SU-DHL-6 (cell line): ENCODE measurements at regions not wholly inside any gene's neighbourhood (a gene's known extent, or its start where the extent isn't known, plus 50 kb on each side); places are given as distances from the start of the nearest gene placed in this dataset.
"Not testable (repeated sequence)": the region's sequence is repeated elsewhere in the genome, so short reads cannot be mapped to it uniquely, and the experiment has no call there.

ENCODE experiments used
- H2AFZ ChIP-seq: fragments of 200-600 bp; sonication (generic); 2 replicates; pipeline ENCODE4 v1.6.1; 2014; ENCODE audit warnings: low read depth, mild to moderate bottlenecking, moderate library complexity, mixed read lengths, antibody characterized with exemption, low read length; ENCODE audit not compliant: severe bottlenecking
- H3F3A ChIP-seq: fragments of 200-600 bp; shearing (Covaris generic); 2 replicates; pipeline ENCODE4 v1.6.0; 2016; ENCODE audit warnings: antibody characterized with exemption, mild to moderate bottlenecking; ENCODE audit not compliant: insufficient read depth
- H3K27ac ChIP-seq: fragments of 200-600 bp; sonication (generic); 2 replicates; pipeline ENCODE4 v1.5.1; 2016; ENCODE audit warnings: low read depth, mild to moderate bottlenecking, low read length, moderate library complexity, mixed read lengths
- H3K27me3 ChIP-seq: fragments of 200-600 bp; sonication (generic), shearing (Covaris generic); 2 replicates; pipeline ENCODE4 v1.6.0; 2014; ENCODE audit warnings: mild to moderate bottlenecking, low read length
- H3K36me3 ChIP-seq: fragments of 200-600 bp; sonication (generic); 2 replicates; pipeline ENCODE4 v1.6.1; 2014; ENCODE audit warnings: mild to moderate bottlenecking, low read length, mixed read lengths
- H3K4me2 ChIP-seq: fragments of 300-600, 200-600 bp; shearing (Covaris generic), sonication (generic); 2 replicates; pipeline ENCODE4 v1.6.0; 2014; ENCODE audit warnings: low read length, low read depth, mild to moderate bottlenecking; ENCODE audit not compliant: poor library complexity, severe bottlenecking
- H3K4me3 ChIP-seq: fragments of 200-600 bp; sonication (generic); 2 replicates; pipeline ENCODE4 v1.5.1; 2014; ENCODE audit warnings: antibody characterized with exemption, low read length, mild to moderate bottlenecking, mixed read lengths; ENCODE audit not compliant: insufficient read depth, poor library complexity, severe bottlenecking
- H3K79me2 ChIP-seq: fragments of 200-600 bp; sonication (generic); 2 replicates; pipeline ENCODE4 v1.6.1; 2014; ENCODE audit warnings: mild to moderate bottlenecking, low read length, moderate library complexity; ENCODE audit not compliant: insufficient read depth
- H3K9ac ChIP-seq: fragments of 200-600 bp; sonication (generic); 2 replicates; pipeline ENCODE4 v1.7.0; 2014; ENCODE audit warnings: mild to moderate bottlenecking, low read length
- H3K9me2 ChIP-seq: fragments of 200-600 bp; sonication (generic); replicated peaks from 2 replicates; pipeline ENCODE4 v1.6.1; 2014; ENCODE audit warnings: low read length; ENCODE audit not compliant: insufficient read depth
- H3K9me3 ChIP-seq: fragments of 200-600 bp; sonication (generic); 2 replicates; pipeline ENCODE4 v1.6.1; 2014; ENCODE audit warnings: low read length, mixed read lengths; ENCODE audit not compliant: insufficient read depth
- H4K20me1 ChIP-seq: fragments of 200-600 bp; sonication (generic); 2 replicates; pipeline ENCODE4 v1.6.1; 2014; ENCODE audit warnings: low read depth, mild to moderate bottlenecking, antibody characterized with exemption, low read length, moderate library complexity, mixed read lengths
- EZH2phosphoT487 ChIP-seq: fragments of 200-600 bp; sonication (generic), shearing (Covaris generic); conservative IDR thresholded peaks from 2 replicates; pipeline ENCODE4 v1.6.1; 2018; ENCODE audit warnings: mild to moderate bottlenecking, antibody characterized with exemption, low read length, moderate library complexity, mixed read lengths
- TF ChIP-seq, protein P1 (sequence below): fragments of 200-600 bp; sonication (generic); IDR thresholded peaks from one replicate; pipeline ENCODE4 v1.5.1; 2017; ENCODE audit warnings: antibody characterized with exemption, mild to moderate bottlenecking, low read length, moderate library complexity; ENCODE audit not compliant: insufficient read depth, poor library complexity, severe bottlenecking

DNA sequence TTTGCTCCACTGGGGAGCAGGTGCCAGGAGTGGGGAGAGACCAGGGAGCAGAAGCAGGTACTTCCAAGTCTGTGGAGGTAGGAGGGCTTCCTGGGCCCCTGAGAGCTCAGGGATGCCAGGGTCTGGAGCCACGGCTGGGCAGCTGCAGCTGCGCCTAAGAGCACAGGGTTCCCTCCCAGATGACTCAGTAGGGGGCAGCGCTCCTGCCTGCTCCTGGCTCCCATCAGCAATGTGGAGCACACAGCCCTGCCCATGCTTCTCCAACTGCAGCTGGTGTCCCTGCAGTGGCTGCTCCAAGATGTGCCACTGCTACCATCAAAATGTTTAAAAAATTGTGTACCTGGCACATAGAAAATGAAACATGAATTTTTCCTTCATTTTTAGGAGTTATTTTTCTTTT lies 1028.2 kb downstream of the PCDH7 start:
- Histone ChIP-seq H2AFZ (no peak overlapping the region), H3K27ac (no peak overlapping the region), H3K9ac (no peak overlapping the region), H3K36me3 (no peaks in the 10 kb centered on the region), H3K4me2 (no peak overlapping the region), H3K27me3 (no peaks in the 10 kb centered on the region), H3K79me2 (no peaks in the 10 kb centered on the region), H3K4me3 (no peak overlapping the region), H3F3A (no peaks in the 10 kb centered on the region), H4K20me1 (no peaks in the 10 kb centered on the region), H3K9me3 (no peaks in the 10 kb centered on the region), H3K9me2 (no peaks in the 10 kb centered on the region)
- TF ChIP-seq, protein P1, sequence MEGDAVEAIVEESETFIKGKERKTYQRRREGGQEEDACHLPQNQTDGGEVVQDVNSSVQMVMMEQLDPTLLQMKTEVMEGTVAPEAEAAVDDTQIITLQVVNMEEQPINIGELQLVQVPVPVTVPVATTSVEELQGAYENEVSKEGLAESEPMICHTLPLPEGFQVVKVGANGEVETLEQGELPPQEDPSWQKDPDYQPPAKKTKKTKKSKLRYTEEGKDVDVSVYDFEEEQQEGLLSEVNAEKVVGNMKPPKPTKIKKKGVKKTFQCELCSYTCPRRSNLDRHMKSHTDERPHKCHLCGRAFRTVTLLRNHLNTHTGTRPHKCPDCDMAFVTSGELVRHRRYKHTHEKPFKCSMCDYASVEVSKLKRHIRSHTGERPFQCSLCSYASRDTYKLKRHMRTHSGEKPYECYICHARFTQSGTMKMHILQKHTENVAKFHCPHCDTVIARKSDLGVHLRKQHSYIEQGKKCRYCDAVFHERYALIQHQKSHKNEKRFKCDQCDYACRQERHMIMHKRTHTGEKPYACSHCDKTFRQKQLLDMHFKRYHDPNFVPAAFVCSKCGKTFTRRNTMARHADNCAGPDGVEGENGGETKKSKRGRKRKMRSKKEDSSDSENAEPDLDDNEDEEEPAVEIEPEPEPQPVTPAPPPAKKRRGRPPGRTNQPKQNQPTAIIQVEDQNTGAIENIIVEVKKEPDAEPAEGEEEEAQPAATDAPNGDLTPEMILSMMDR = no peak
- no peak for TF ChIP-seq EZH2phosphoT487

- not testable (repeated sequence) for H3K27me3 ChIP-seq, H3K36me3 ChIP-seq, H3K27ac ChIP-seq, H3K4me2 ChIP-seq, H3K9me3 ChIP-seq, H4K20me1 ChIP-seq, H3K9me2 ChIP-seq, H3F3A ChIP-seq, H3K4me3 ChIP-seq, H2AFZ ChIP-seq, H3K79me2 ChIP-seq, H3K9ac ChIP-seq
Observed at GRCh38 chr4:31750581-31750980, 1030.4 kb downstream of the PCDH7 start.

DNA sequence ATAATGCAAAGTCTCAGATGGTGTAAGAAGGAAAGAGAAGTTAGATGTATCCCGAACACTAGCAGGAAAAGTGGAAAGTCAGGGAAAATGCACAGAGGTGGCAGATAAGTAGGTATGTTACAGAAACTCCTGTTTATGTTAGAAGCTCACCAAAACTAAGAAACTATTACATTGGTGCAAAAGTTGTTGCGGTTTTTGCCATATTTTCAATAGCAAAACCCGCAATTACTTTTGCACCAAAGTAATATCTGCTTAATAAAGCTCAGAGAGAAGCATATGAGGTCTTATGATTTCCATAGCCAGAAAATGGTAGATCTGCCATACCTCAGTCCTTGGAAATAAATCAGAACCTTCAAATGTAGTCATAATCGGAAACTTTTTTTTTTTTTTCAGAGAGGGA lies 1035.6 kb downstream of the PCDH7 start:
- H3K36me3 ChIP-seq = no peaks in the 10 kb centered on the region
- H3K27me3 ChIP-seq = no peaks in the 10 kb centered on the region
- no peak overlapping the region for H3K27ac ChIP-seq
- H3K79me2 ChIP-seq = no peaks in the 10 kb centered on the region
- TF ChIP-seq, protein P1 = no peak
- no peak for TF ChIP-seq EZH2phosphoT487
- no peaks in the 10 kb centered on the region for H4K20me1 ChIP-seq
- no peaks in the 10 kb centered on the region for H3K9me2 ChIP-seq
- H3K9ac ChIP-seq = no peak overlapping the region
- H3K4me3 ChIP-seq = no peak overlapping the region
- H3F3A ChIP-seq = no peaks in the 10 kb centered on the region
- H3K4me2 ChIP-seq = no peak overlapping the region
- no peaks in the 10 kb centered on the region for H3K9me3 ChIP-seq
- H2AFZ ChIP-seq = peak overlapping the region; percentile 38

GRCh38 chr4:31768756-31769155 lies 1048.6 kb downstream of the PCDH7 start:
- no peaks in the 10 kb centered on the region for H3K9me3 ChIP-seq
- TF ChIP-seq, protein P1 = no peak
- TF ChIP-seq EZH2phosphoT487 = no peak
- no peaks in the 10 kb centered on the region; the same call in none of the 2 replicates for H3K36me3 ChIP-seq
- H4K20me1 ChIP-seq = no peaks in the 10 kb centered on the region
- no peak overlapping the region for H3K4me3 ChIP-seq
- H3F3A ChIP-seq = no peaks in the 10 kb centered on the region
- no peak overlapping the region for H3K27ac ChIP-seq
- no peaks in the 10 kb centered on the region for H3K79me2 ChIP-seq
- no peak overlapping the region for H3K4me2 ChIP-seq
- H3K27me3 ChIP-seq = no peaks in the 10 kb centered on the region
- no peaks in the 10 kb centered on the region for H3K9me2 ChIP-seq
- H3K9ac ChIP-seq = no peak overlapping the region
- peak overlapping the region; percentile 30 for H2AFZ ChIP-seq
